HepG2 (cell line): ENCODE measurements at regions not wholly inside any gene's neighbourhood (a gene's known extent, or its start where the extent isn't known, plus 50 kb on each side); places are given as distances from the start of the nearest gene placed in this dataset.

ENCODE experiments used
- DNMT1 ChIP-seq: sonication (generic); formaldehyde crosslinking; IDR thresholded peaks from 2 replicates; pipeline ENCODE4 v1.5.1; 2020; ENCODE audit warnings: mild to moderate bottlenecking, missing genetic modification reagents
- FOXC1 ChIP-seq: sonication (generic); formaldehyde crosslinking; IDR thresholded peaks from 2 replicates; pipeline ENCODE4 v1.8.0; 2022; ENCODE audit warnings: mild to moderate bottlenecking, missing genetic modification reagents, borderline replicate concordance
- HNF4G ChIP-seq, 2 experiments: sonication (generic) in 1 of 2; formaldehyde crosslinking in 1 of 2; IDR thresholded peaks; 2 replicates each; pipeline versions ENCODE4 v1.4.0 to v1.6.1; 2011 to 2020; ENCODE audit warnings: borderline replicate concordance in 2 of 2, low read depth in 2 of 2, mild to moderate bottlenecking in 2 of 2, low read length in 1 of 2, missing genetic modification reagents in 1 of 2, moderate library complexity in 1 of 2
- KDM2A ChIP-seq: sonication (generic); formaldehyde crosslinking; IDR thresholded peaks from 2 replicates; pipeline ENCODE4 v1.4.0; 2020; ENCODE audit warnings: low read depth, missing genetic modification reagents, borderline replicate concordance
- SCMH1 ChIP-seq: sonication (generic); formaldehyde crosslinking; IDR thresholded peaks from 2 replicates; pipeline ENCODE4 v1.9.0; 2021; ENCODE audit warnings: missing genetic modification reagents, mild to moderate bottlenecking, borderline replicate concordance
- ZBTB46 ChIP-seq: sonication (generic); formaldehyde crosslinking; IDR thresholded peaks from 2 replicates; pipeline ENCODE4 v1.4.0; 2020; ENCODE audit warnings: mild to moderate bottlenecking, missing genetic modification reagents, borderline replicate concordance
- TF ChIP-seq, protein P1 (sequence below), 2 experiments: sonication (generic) in 1 of 2; formaldehyde crosslinking in 1 of 2; IDR thresholded peaks; 2 replicates each; pipeline versions ENCODE4 v1.4.0 to v1.6.1; 2018 to 2020; ENCODE audit warnings: missing genetic modification reagents in 2 of 2, borderline replicate concordance in 1 of 2, low read depth in 1 of 2, mild to moderate bottlenecking in 1 of 2, missing biosample characterization in 1 of 2

GRCh38 chr6:169014211-169015197 lies 239.1 kb downstream of the THBS2 start (continued):
- TF ChIP-seq ZBTB46 (CRISPR knock-in tag) (no peak), HNF4G (IDR thresholded peaks at IDR 0.05; ENCODE audit: borderline replicate concordance, low read depth, low read length) (no peak), HNF4G (CRISPR knock-in tag; IDR thresholded peaks at IDR 0.05; ENCODE audit: borderline replicate concordance, low read depth) (no peak), FOXC1 (CRISPR knock-in tag) (no peak), SCMH1 (no peak), DNMT1 (CRISPR knock-in tag) (no peak), KDM2A (no peak)
- TF ChIP-seq, protein P1, sequence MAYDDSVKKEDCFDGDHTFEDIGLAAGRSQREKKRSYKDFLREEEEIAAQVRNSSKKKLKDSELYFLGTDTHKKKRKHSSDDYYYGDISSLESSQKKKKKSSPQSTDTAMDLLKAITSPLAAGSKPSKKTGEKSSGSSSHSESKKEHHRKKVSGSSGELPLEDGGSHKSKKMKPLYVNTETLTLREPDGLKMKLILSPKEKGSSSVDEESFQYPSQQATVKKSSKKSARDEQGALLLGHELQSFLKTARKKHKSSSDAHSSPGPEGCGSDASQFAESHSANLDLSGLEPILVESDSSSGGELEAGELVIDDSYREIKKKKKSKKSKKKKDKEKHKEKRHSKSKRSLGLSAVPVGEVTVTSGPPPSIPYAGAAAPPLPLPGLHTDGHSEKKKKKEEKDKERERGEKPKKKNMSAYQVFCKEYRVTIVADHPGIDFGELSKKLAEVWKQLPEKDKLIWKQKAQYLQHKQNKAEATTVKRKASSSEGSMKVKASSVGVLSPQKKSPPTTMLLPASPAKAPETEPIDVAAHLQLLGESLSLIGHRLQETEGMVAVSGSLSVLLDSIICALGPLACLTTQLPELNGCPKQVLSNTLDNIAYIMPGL (CRISPR knock-in tag; IDR thresholded peaks at IDR 0.05; ENCODE audit: borderline replicate concordance in 1 of 2, low read depth in 1 of 2), result no peak
